Activated CD8-positive, alpha-beta T cell treated with anti-CD3 and anti-CD28 coated beads, Interleukin-2, amount 10 ng/mL, durations not matched to agents 7 days and 5 days (primary cell): ENCODE measurements at regions not wholly inside any gene's neighbourhood (a gene's known extent, or its start where the extent isn't known, plus 50 kb on each side); places are given as distances from the start of the nearest gene placed in this dataset.
A peak's percentile ranks its signal among the peaks of the same experiment; 100 is the strongest.
"Not testable (repeated sequence)": the region's sequence is repeated elsewhere in the genome, so short reads cannot be mapped to it uniquely, and the experiment has no call there.

Source experiments
- ATAC-seq: fragments of 150-1000 bp; cut with Tn5 transposase; one replicate; pipeline ENCODE4 v1.10.0; 2021; ENCODE audit warnings: moderate library complexity
- CTCF ChIA-PET: fragments of 350-600 bp; sonication (Branson Sonifier 250); formaldehyde crosslinking; loops from one replicate; lab custom pipeline; 2021; ENCODE audit warnings: antibody characterized with exemption; lab: Charles Lee
- POLR2A ChIA-PET: fragments of 350-600 bp; sonication (Branson Sonifier 250); formaldehyde crosslinking; loops from one replicate; lab custom pipeline; 2021; ENCODE audit warnings: antibody characterized with exemption; lab: Charles Lee
- DNase-seq: peaks from one replicate; pipeline ENCODE4 v3.0.0-alpha.2; 2020
- H3K27ac Mint-ChIP-seq: one replicate; pipeline ENCODE4 v1.8.0; 2021; ENCODE audit warnings: mild to moderate bottlenecking, mixed read lengths
- H3K27me3 Mint-ChIP-seq: one replicate; pipeline ENCODE4 v1.8.0; 2021; ENCODE audit warnings: low read depth, mixed read lengths
- H3K36me3 Mint-ChIP-seq: one replicate; pipeline ENCODE4 v1.8.0; 2021; ENCODE audit warnings: low read depth, mixed read lengths
- H3K4me1 Mint-ChIP-seq: one replicate; pipeline ENCODE4 v1.8.0; 2021; ENCODE audit warnings: low read depth, mixed read lengths
- H3K4me3 Mint-ChIP-seq: one replicate; pipeline ENCODE4 v1.8.0; 2021; ENCODE audit warnings: mild to moderate bottlenecking, mixed read lengths
- H3K9me3 Mint-ChIP-seq: one replicate; pipeline ENCODE4 v1.8.0; 2022; ENCODE audit warnings: mixed read lengths; ENCODE audit not compliant: insufficient read depth

DNA sequence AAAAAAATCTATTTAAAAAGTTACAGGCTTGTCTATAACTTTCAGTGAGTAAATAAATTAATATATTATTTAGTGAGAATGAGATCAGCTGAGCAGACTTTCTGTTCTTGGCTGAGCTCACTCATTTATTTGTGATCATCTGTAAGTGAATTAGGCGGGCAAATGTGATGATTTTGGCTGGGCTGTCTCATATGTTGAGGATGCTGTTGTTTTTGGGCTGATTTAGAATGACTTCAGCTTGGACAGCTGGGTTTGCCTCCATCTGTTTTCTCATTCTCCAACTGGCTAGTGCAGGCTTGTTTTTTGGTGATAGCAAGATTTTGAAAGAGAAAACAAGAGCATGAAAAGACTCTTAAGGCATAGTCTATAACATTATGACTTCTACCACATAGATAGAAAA lies 475.8 kb upstream of the OLFM3 start:
- ATAC-seq (no peak), DNase-seq (no peak)
- Mint-ChIP-seq H3K27ac (no peak overlapping the region), H3K36me3 (no peaks in the 10 kb centered on the region), H3K4me3 (no peak overlapping the region), H3K27me3 (no peaks in the 10 kb centered on the region), H3K9me3 (no peaks in the 10 kb centered on the region), H3K4me1 (no peaks in the 10 kb centered on the region)
- ChIA-PET POLR2A (no interaction called here), CTCF (no interaction called here)

GRCh38 chr1:102470767-102471166 lies 474.0 kb upstream of the OLFM3 start:
- Mint-ChIP-seq H3K27me3 (no peaks in the 10 kb centered on the region), H3K36me3 (no peaks in the 10 kb centered on the region), H3K4me3 (no peak overlapping the region), H3K27ac (no peak overlapping the region), H3K4me1 (no peaks in the 10 kb centered on the region), H3K9me3 (no peaks in the 10 kb centered on the region)
- no peak for ATAC-seq
- CTCF ChIA-PET, result no interaction called here
- no peak for DNase-seq
- POLR2A ChIA-PET, result no interaction called here

DNA sequence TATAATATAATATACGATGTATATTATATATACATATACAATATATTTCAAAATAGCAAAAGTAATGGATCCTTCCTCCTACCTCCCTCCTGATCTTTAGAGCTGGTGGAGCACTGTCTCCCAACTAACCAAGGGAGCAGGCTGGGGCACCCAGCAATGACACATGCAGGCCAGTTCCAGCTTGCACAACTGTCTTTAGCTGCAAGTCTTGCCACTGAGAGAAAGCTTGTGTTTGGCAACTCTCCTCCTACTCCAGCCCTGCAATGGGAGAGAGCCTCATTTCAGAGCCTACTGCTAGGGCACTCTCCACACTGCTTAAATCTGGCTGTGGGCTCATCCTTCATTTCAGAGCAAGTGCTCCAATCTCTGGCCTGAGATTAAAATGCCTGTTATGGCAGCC lies 469.8 kb upstream of the OLFM3 start:
- H3K27ac Mint-ChIP-seq, result no peak overlapping the region
- ATAC-seq, result no peak
- no peaks in the 10 kb centered on the region for H3K4me1 Mint-ChIP-seq
- no peaks in the 10 kb centered on the region for H3K27me3 Mint-ChIP-seq
- no peaks in the 10 kb centered on the region for H3K9me3 Mint-ChIP-seq
- CTCF ChIA-PET, result no interaction called here
- H3K36me3 Mint-ChIP-seq, result no peaks in the 10 kb centered on the region
- POLR2A ChIA-PET, result no interaction called here
- no peak overlapping the region for H3K4me3 Mint-ChIP-seq
- no peak for DNase-seq

DNA sequence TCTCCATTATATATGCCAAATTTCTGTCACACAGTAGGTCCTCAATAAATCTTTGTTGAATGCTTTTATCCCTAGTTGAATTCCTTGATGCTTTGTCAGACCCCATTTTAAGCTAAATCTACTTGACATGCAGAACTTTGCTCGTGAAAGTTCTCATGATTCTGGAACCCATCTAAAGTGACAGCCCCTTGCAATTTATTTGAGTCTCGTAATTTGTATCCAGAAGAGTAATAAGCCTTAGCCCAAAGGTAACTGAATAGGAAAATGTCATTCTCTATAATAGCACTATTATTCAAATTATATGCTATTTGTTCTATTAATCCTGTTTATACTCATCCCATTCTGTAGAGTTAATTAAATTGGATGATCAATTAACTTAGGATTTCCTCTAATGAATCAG lies 466.6 kb upstream of the OLFM3 start:
- DNase-seq, result no peak
- Mint-ChIP-seq H3K4me1 (no peaks in the 10 kb centered on the region), H3K36me3 (no peaks in the 10 kb centered on the region), H3K27me3 (no peaks in the 10 kb centered on the region), H3K27ac (no peak overlapping the region), H3K4me3 (no peak overlapping the region), H3K9me3 (no peaks in the 10 kb centered on the region)
- POLR2A ChIA-PET, result no interaction called here
- CTCF ChIA-PET, result no interaction called here
- ATAC-seq, result no peak

- H3K4me3 Mint-ChIP-seq, H3K27ac Mint-ChIP-seq, POLR2A ChIA-PET, H3K4me1 Mint-ChIP-seq, H3K27me3 Mint-ChIP-seq, H3K36me3 Mint-ChIP-seq, H3K9me3 Mint-ChIP-seq, ATAC-seq, CTCF ChIA-PET, DNase-seq: not testable (repeated sequence)
Observed at GRCh38 chr1:102442317-102442716, 445.6 kb upstream of the OLFM3 start.

GRCh38 chr1:102435483-102435882 lies 438.8 kb upstream of the OLFM3 start:
- ChIA-PET CTCF (no interaction called here), POLR2A (no interaction called here)
- H3K4me1 Mint-ChIP-seq, result no peaks in the 10 kb centered on the region
- H3K4me3 Mint-ChIP-seq, result no peak overlapping the region
- no peak overlapping the region for H3K27ac Mint-ChIP-seq
- no peaks in the 10 kb centered on the region for H3K36me3 Mint-ChIP-seq
- H3K9me3 Mint-ChIP-seq, result no peaks in the 10 kb centered on the region
- H3K27me3 Mint-ChIP-seq, result no peaks in the 10 kb centered on the region
- DNase-seq (no peak), ATAC-seq (no peak)

- DNase-seq, result peak; percentile 20
- H3K4me3 Mint-ChIP-seq, result no peak overlapping the region
- H3K36me3 Mint-ChIP-seq, result no peaks in the 10 kb centered on the region
- ChIA-PET POLR2A (no interaction called here), CTCF (no interaction called here)
- ATAC-seq, result no peak
- no peaks in the 10 kb centered on the region for H3K27me3 Mint-ChIP-seq
- peaks cover 2% of the 10 kb centered on the region for H3K9me3 Mint-ChIP-seq
- H3K27ac Mint-ChIP-seq, result no peak overlapping the region
- H3K4me1 Mint-ChIP-seq, result no peaks in the 10 kb centered on the region
Observed at GRCh38 chr1:102434421-102434820, 437.7 kb upstream of the OLFM3 start.

- peaks cover 7% of the 10 kb centered on the region for H3K9me3 Mint-ChIP-seq
- no peaks in the 10 kb centered on the region for H3K4me1 Mint-ChIP-seq
- H3K27ac Mint-ChIP-seq, result no peak overlapping the region
- no peaks in the 10 kb centered on the region for H3K36me3 Mint-ChIP-seq
- ATAC-seq, result no peak
- no peaks in the 10 kb centered on the region for H3K27me3 Mint-ChIP-seq
- no peak for DNase-seq
- ChIA-PET CTCF (no interaction called here), POLR2A (no interaction called here)
- H3K4me3 Mint-ChIP-seq, result no peak overlapping the region
Observed at GRCh38 chr1:102431253-102431652, 434.5 kb upstream of the OLFM3 start.

- Mint-ChIP-seq H3K27me3 (no peaks in the 10 kb centered on the region), H3K27ac (no peak overlapping the region), H3K4me1 (no peaks in the 10 kb centered on the region), H3K36me3 (no peaks in the 10 kb centered on the region), H3K4me3 (no peak overlapping the region), H3K9me3 (no peaks in the 10 kb centered on the region)
- CTCF ChIA-PET, result no interaction called here
- POLR2A ChIA-PET, result no interaction called here
- no peak for DNase-seq
- ATAC-seq, result no peak
Observed at GRCh38 chr1:102420034-102420433, 423.3 kb upstream of the OLFM3 start.
